ENCODE measurements at regions not wholly inside any gene's neighbourhood (a gene's known extent, or its start where the extent isn't known, plus 50 kb on each side); places are given as distances from the start of the nearest gene placed in this dataset.
A peak's percentile ranks its signal among the peaks of the same experiment; 100 is the strongest.

DNA sequence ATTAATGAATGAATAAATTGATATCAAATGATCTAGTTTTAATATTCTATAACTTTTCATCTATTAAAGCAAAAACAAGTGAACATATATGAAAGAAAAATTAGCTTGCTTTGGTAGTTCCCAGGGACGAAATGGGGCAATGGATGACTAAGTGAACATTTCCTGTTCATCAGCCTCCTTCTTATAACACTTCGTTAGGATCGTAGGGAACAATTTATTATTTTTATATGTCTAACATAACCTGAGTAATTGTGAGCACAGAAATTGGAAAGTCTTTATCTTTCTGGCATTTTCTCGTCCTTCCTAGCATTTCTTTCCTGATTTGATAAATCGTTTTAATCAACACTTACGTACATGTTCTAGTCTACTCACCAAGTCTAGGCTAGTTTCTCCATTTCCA lies 59.1 kb upstream of the PPP1R3C start:
- DNase-seq (ENCODE audit: low spot score): no peak

DNA sequence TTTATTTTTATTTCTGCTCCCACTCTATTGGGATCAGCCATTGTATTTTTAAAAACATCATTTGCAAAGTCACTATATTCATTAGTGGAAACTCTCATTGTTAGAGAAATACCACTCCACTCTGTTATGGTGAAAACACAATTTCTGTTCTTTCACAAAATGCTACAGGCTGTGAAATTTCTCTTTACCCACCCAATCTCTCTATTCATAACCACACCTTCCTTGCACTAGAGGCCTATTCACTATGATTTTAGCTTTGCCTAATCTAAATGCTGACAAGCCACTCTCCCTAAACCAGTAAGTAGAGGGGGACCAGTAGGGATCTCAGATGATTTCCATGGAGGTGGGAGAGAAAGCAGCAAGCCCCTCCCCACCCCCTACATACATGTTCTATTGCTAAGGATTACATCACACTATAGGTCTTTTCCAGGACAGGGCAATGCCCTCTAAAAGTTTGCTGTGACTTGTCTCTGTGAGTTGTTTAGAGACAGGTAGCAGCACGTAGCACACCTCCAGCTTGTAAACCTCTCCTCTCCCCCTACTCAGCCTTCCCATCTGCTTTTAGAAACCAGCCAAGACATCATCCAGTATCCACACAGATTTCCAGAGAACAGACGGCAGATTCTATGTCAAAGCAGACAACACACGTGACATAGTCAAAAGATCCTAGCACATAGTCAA lies 58.3 kb upstream of the PPP1R3C start:
- no peak for DNase-seq (ENCODE audit: low spot score)

DNA sequence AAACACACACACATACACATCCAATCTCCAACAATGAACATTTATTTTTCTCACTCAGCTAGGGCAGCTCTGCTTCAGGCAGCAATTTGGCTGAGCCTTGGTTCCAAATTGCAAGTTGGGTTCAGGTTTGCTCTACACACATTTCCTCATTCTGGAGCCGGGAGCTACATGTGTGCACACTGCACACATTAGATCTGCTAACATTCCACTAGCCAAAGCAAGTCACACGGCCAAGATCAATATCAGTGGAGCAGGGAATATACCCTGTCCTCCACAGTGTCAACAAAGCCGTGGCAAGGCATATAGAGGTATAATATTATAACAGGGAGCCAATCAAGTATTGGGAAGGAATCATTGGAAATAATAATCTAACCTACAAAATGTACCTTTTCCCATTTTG lies 57.5 kb upstream of the PPP1R3C start:
- no peak for DNase-seq (ENCODE audit: low spot score)

DNA sequence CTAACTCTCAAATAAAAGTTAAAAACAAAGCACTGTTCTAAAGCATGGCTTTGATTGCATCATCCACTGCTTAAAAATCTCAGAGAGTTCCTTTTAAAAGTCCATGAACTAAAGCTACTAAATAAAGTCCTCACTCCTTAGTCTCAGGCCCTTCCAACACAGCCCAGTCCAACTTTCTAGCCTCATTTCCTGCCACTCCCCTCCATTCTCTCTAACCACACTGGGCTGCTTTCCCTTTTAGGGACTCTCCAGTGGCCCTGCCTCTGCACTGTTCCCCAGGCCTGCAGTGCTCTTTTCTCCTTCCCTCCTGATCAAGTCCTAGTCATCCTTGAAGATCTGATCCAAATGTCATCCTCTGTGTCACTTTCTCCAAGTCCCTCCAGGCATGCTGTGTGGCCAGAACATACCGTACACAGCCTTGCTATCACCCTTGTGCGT lies 56.9 kb upstream of the PPP1R3C start:
- DNase-seq (ENCODE audit: low spot score): peak; percentile 8

DNA sequence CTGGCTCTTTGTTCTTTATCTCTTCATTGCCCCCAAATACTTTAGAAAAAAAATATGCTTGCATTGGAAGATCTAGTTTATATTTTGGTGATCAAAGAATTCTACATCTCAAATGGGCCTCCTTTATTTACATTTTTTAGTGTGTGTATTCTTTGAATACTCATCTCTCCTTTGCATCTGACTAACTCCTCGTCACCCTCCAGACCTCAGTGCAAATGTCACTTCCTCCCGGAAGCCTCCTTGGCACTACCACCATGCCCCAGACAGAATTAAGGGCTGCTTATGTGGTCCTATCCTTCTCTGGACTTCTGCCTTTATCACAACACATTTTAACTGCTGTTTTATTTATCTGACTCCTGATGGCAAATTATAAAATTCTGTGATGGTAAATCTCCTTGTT lies 52.0 kb upstream of the PPP1R3C start:
- DNase-seq (ENCODE audit: low spot score): no peak

DNA sequence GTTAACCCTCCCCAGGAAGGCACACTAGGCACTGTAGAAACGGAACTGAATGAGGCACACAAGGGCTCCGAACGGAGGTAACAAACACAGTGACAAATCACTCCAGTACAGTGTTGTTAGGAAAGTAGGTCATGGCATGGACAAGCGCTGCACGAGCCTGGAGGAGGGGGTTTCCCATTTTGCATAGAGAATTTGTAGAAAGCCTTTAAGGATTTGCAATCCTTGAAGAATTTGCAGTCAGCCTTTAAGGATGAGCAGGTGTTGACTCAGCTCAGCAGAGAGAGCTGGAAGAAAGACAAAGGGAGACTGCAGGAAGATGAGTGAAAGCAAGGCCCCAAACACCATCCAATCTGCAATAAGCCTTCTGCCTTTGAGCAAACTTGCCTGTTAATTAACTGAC lies 51.1 kb upstream of the PPP1R3C start:
- no peak for DNase-seq (ENCODE audit: low spot score)

DNA sequence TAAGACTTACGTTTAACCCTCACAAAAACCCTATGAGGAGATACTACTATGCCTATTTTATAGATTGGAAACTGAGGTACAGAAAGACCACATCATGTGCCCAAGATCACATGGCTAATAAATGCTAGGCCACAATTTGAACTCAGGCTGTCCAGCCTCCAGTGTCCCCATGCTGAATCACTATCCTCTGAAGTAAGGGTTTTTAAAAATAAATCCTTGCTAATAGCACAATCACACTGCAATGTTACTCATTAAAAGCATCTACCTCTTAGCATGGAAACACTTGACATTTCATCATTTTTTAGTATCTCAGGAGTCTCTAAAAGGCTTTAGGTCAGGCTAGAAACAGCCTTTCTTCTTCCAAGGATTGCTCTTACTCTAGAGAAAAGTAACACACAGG lies 50.0 kb upstream of the PPP1R3C start:
- no peak for DNase-seq (ENCODE audit: low spot score)

All from globus pallidus (tissue), 1 donor.